HPDE6-E6E7 (cell line): ENCODE measurements at regions not wholly inside any gene's neighbourhood (a gene's known extent, or its start where the extent isn't known, plus 50 kb on each side); places are given as distances from the start of the nearest gene placed in this dataset.

Source experiments
- DNase-seq: peaks from one replicate; pipeline ENCODE4 v3.0.0; 2011; ENCODE audit warnings: missing footprints; ENCODE audit errors: extremely low spot score

- DNase-seq, result no peak
These were observed 71.3 kb upstream of the ENOX2 start for GRCh38 chrX:130974323-130974722.

DNA sequence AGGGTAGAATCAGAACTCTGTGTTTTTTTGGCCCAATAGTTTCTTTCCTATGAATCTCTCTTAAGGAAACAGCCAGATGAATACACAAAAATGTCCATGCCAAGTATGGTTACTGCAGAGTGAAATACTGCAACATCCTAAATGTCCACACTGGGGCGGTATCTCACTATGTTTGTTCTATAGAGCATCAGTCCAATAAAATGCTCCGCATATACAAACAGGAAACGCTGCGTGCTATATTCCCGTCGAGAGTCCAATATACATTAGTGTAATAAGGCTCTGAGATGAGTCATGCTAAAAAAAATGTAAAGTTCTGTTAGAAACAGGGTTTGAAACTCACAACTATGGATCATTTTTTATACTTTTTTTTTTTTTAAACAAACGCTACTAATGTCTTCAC is 72.9 kb upstream of the ENOX2 start:
- DNase-seq, result peak; percentile 26

DNA sequence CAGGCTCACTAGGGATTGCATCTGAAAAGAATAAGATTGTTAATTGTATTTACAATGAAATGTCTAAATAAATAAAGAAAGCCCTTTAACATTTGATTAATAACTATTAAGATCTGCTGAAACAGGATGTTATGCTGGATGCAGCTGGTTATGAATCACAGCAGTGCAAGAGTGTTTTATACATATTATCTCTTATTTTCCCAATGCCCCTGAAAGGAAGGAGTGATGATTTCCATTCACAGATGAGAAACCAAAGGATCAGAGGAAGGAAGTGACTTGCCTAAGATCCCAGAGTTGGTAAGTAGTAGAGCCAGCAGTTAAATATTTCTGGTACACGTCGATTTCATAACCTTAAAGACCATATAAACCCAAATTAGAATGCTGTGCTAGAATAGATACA is 76.3 kb upstream of the ARHGAP36 start:
- DNase-seq, result no peak

DNA sequence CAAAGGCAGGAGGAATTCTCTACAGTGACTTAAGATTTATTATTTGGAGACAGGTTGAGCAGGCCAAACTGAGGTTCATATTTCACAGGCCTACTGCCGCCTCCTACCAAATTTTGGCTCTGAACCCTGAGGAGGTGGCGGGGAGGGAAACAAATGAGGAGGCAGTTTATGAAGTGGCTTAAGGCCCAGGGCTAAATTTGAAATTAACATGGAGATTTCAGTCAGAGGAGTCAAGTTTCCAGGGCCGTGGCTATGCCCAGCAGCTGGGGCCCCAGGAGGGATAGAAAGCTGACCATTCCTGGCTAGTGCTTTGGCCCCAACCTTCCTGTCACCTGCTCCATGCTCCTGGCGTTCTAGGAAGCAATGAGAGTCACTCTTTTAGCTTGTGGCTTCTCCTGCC is 73.4 kb upstream of the ARHGAP36 start:
- DNase-seq, result no peak

GRCh38 chrX:130987241-130987640 is 70.9 kb upstream of the ARHGAP36 start:
- no peak for DNase-seq

GRCh38 chrX:130990723-130991122 is 67.4 kb upstream of the ARHGAP36 start:
- no peak for DNase-seq

DNA sequence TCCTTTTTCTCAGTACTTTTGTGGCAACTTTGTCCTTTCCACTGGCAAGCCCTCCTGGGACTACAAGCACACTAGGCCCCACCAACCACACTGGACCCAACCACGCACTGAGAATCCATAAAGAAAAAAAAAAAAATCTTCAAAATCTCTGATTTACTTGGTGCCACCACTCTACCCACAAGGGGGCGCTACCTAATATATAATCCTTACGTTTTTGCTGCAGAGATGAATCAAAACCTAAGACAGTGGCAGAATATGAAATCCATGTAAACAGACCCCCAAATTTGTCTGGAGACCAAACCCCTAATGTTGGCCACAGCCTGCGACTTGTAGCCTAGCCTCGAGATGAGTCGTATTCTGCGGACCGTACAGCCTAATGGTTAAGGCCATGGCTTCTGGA is 63.5 kb upstream of the ARHGAP36 start:
- DNase-seq, result no peak

DNA sequence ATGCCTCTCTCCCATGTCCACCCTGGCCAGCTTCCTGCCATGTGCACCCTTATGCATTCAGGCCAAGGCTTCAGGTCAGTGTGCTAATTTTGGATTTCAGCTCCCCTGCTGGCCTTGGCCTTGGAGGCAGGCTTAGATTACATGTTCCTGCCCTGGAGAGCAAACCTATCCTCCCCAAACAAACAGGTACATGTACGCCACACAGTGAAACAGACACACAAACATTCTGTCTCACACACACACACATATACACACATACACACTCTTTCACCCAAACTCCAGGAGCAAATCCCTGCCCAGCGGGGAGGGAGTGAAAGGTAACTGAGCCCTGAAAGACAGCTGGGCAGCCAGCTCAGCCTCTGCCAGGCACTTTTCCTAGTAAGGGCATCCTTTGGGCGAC is 62.7 kb upstream of the ARHGAP36 start:
- DNase-seq, result no peak

DNA sequence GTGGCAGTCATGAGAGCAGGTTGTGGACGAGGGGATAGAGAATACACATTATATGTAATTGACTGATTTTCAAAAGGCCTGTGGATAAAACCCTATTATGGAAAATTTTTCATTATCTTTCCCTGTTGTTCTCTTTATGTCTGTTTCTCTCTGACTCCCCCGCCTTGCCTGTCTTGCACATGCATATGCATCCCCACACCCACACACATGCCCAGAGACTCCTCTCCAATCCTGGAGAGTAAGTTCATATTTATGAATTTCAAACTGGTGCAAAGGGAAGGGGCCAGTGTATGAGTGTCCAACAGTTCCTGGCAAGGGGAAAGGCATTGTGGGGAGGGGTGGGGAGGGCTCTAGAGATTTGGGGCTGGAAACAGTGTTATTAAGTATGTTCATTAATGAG is 60.8 kb upstream of the ARHGAP36 start:
- no peak for DNase-seq

DNA sequence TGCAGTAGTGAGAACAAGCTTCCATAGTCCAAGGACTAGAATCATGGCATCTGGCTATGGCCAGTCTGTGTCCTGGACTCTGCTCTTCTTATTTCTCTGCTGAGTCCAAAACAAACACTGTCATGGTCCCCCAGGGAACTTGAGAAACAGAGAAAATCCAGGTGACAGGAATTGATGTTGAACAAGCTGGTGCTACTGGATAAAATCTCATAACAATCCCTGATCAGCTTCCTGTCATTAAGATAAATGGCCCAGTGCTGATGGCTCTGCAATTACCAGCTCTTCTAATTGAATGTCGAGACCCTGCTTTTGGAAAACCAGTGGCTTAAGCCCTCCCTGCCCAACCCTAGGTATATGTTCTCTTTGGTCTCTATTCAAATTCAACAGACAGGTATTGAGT is 58.8 kb upstream of the ARHGAP36 start:
- DNase-seq, result no peak
